HEK293T (cell line): ENCODE measurements at regions not wholly inside any gene's neighbourhood (a gene's known extent, or its start where the extent isn't known, plus 50 kb on each side); places are given as distances from the start of the nearest gene placed in this dataset.
A peak's percentile ranks its signal among the peaks of the same experiment; 100 is the strongest.
"Not testable (repeated sequence)": the region's sequence is repeated elsewhere in the genome, so short reads cannot be mapped to it uniquely, and the experiment has no call there.

Experiments used
- CTCF ChIA-PET: fragments of 350-600 bp; formaldehyde crosslinking; extraction: SDS; loops from one replicate; lab custom pipeline; 2021; ENCODE audit warnings: antibody characterized with exemption, inconsistent platforms; lab: Yijun Ruan, JAX
- POLR2A ChIA-PET: fragments of 350-600 bp; formaldehyde crosslinking; extraction: SDS; loops from one replicate; lab custom pipeline; 2020; ENCODE audit warnings: antibody characterized with exemption, inconsistent platforms; lab: Yijun Ruan, JAX
- DNase-seq: peaks from one replicate; pipeline ENCODE4 v3.0.0; 2012; ENCODE audit warnings: mixed read lengths; ENCODE audit errors: extremely low spot score
- ARNT ChIP-seq: fragments of 450-650 bp; IDR thresholded peaks from 2 replicates; pipeline ENCODE4 v1.6.1; 2017; ENCODE audit warnings: mild to moderate bottlenecking
- BHLHE40 ChIP-seq: fragments of 450-650 bp; IDR thresholded peaks from 2 replicates; pipeline ENCODE4 v1.6.1; 2016; ENCODE audit warnings: mild to moderate bottlenecking, moderate library complexity, borderline replicate concordance
- CTBP1 ChIP-seq: fragments of 450-650 bp; IDR thresholded peaks from 2 replicates; pipeline ENCODE4 v1.6.1; 2016; ENCODE audit warnings: borderline replicate concordance
- ELF4 ChIP-seq: fragments of 450-650 bp; IDR thresholded peaks from 2 replicates; pipeline ENCODE4 v1.6.1; 2017; ENCODE audit warnings: antibody characterized with exemption
- FOXA1 ChIP-seq: fragments of 450-650 bp; IDR thresholded peaks from 2 replicates; pipeline ENCODE4 v1.6.1; 2016; ENCODE audit warnings: mild to moderate bottlenecking
- FOXK2 ChIP-seq: fragments of 450-650 bp; IDR thresholded peaks from 2 replicates; pipeline ENCODE4 v1.6.1; 2016; ENCODE audit warnings: mild to moderate bottlenecking
- FOXM1 ChIP-seq: fragments of 450-650 bp; IDR thresholded peaks from 2 replicates; pipeline ENCODE4 v1.6.1; 2017; ENCODE audit warnings: mild to moderate bottlenecking, borderline replicate concordance
- HDGF ChIP-seq: fragments of 450-650 bp; IDR thresholded peaks from 2 replicates; pipeline ENCODE4 v1.6.1; 2017; ENCODE audit warnings: antibody characterized with exemption, borderline replicate concordance
- L3MBTL2 ChIP-seq: fragments of 450-650 bp; conservative IDR thresholded peaks from 2 replicates; pipeline ENCODE4 v1.6.1; 2016; ENCODE audit warnings: mild to moderate bottlenecking
- LEF1 ChIP-seq: fragments of 450-650 bp; IDR thresholded peaks from 2 replicates; pipeline ENCODE4 v1.6.1; 2017; ENCODE audit warnings: mild to moderate bottlenecking, borderline replicate concordance
- NFRKB ChIP-seq: fragments of 450-650 bp; IDR thresholded peaks from 2 replicates; pipeline ENCODE4 v1.6.1; 2016; ENCODE audit warnings: mild to moderate bottlenecking, moderate library complexity
- PKNOX1 ChIP-seq: fragments of 450-650 bp; IDR thresholded peaks from 2 replicates; pipeline ENCODE4 v1.6.1; 2016
- SP1 ChIP-seq: fragments of 450-650 bp; IDR thresholded peaks from 2 replicates; pipeline ENCODE4 v1.6.1; 2017
- SUZ12 ChIP-seq: fragments of 450-650 bp; IDR thresholded peaks from 2 replicates; pipeline ENCODE4 v1.6.1; 2016; ENCODE audit warnings: mild to moderate bottlenecking
- TARDBP ChIP-seq: fragments of 450-650 bp; IDR thresholded peaks from 2 replicates; pipeline ENCODE4 v1.6.1; 2016
- ZNF384 ChIP-seq: fragments of 450-650 bp; IDR thresholded peaks from 2 replicates; pipeline ENCODE4 v1.6.1; 2016

GRCh38 chr7:112969946-112970345 is 116.7 kb downstream of the GPR85 start:
- TF ChIP-seq HDGF (no peak), TARDBP (no peak), BHLHE40 (no peak), ARNT (no peak)
- CTCF ChIA-PET, result no interaction called here
- no peak for DNase-seq
- POLR2A ChIA-PET, result no interaction called here

- DNase-seq, result no peak
- CTCF ChIA-PET, result no interaction called here
- POLR2A ChIA-PET, result interaction anchor here (1.2 kb wide), 1 partner anchor 26 kb away, joined by 4 read pairs; a partner anchor contains a TSS
- TF ChIP-seq BHLHE40, result no peak
- TF ChIP-seq HDGF, result no peak
- no peak for TF ChIP-seq SUZ12
- TF ChIP-seq CTBP1, result no peak
- TF ChIP-seq NFRKB, result no peak
- TF ChIP-seq FOXA1, result no peak
- no peak for TF ChIP-seq ZNF384
- no peak for TF ChIP-seq PKNOX1
- no peak for TF ChIP-seq TARDBP
- TF ChIP-seq FOXK2, result no peak
- TF ChIP-seq LEF1, result no peak
- no peak for TF ChIP-seq ARNT
- TF ChIP-seq ELF4, result no peak
Measured at GRCh38 chr7:112965506-112965905, 121.1 kb downstream of the GPR85 start.

- TF ChIP-seq LEF1, result no peak
- TF ChIP-seq HDGF, result no peak
- no peak for TF ChIP-seq CTBP1
- TF ChIP-seq FOXK2, result no peak
- TF ChIP-seq BHLHE40, result no peak
- TF ChIP-seq FOXM1, result no peak
- DNase-seq, result no peak
- CTCF ChIA-PET, result no interaction called here
- POLR2A ChIA-PET, result no interaction called here
Measured at GRCh38 chr7:112963634-112964033, 123.0 kb downstream of the GPR85 start.

- ChIA-PET CTCF (no interaction called here), POLR2A (no interaction called here)
- TF ChIP-seq PKNOX1 (peak; percentile 7; the same call in 1 of the 2 replicates), BHLHE40 (no peak)
- no peak for DNase-seq
Measured at GRCh38 chr7:112962815-112963214, 123.8 kb downstream of the GPR85 start.

GRCh38 chr7:112959276-112959675 is 127.4 kb downstream of the GPR85 start:
- DNase-seq, result no peak
- ChIA-PET POLR2A (no interaction called here), CTCF (no interaction called here)
- no peak for TF ChIP-seq PKNOX1

- POLR2A ChIA-PET, result no interaction called here
- CTCF ChIA-PET, result no interaction called here
- DNase-seq, result no peak
- TF ChIP-seq LEF1 (no peak), CTBP1 (no peak), ELF4 (no peak), FOXM1 (no peak), PKNOX1 (no peak), FOXA1 (no peak), L3MBTL2 (no peak), NFRKB (no peak), FOXK2 (no peak), HDGF (no peak), SP1 (no peak), BHLHE40 (no peak), ZNF384 (no peak), SUZ12 (no peak), ARNT (no peak), TARDBP (no peak)
Measured at GRCh38 chr7:112958775-112959174, 127.9 kb downstream of the GPR85 start.

GRCh38 chr7:112957901-112958300 is 128.7 kb downstream of the GPR85 start:
- DNase-seq, result no peak
- TF ChIP-seq NFRKB (no peak), FOXA1 (no peak), SP1 (no peak), HDGF (no peak), L3MBTL2 (no peak), FOXK2 (no peak), LEF1 (no peak), SUZ12 (no peak), FOXM1 (no peak), ZNF384 (no peak), PKNOX1 (no peak), CTBP1 (no peak), ARNT (no peak), TARDBP (no peak), ELF4 (no peak), BHLHE40 (no peak)
- POLR2A ChIA-PET, result no interaction called here
- CTCF ChIA-PET, result no interaction called here

- DNase-seq, CTCF ChIA-PET: not testable (repeated sequence)
- POLR2A ChIA-PET, result interaction anchor here (1.1 kb wide), 1 partner anchor 13 kb away, joined by 4 read pairs; a partner anchor contains a TSS
Measured at GRCh38 chr7:112953031-112953430, 133.6 kb downstream of the GPR85 start.
